SK-N-MC (cell line): ENCODE measurements at regions not wholly inside any gene's neighbourhood (a gene's known extent, or its start where the extent isn't known, plus 50 kb on each side); places are given as distances from the start of the nearest gene placed in this dataset.

Experiments
- EZH2 ChIP-seq: fragments of 200-600 bp; sonication (generic); IDR thresholded peaks from one replicate; pipeline ENCODE4 v1.6.1; 2017; ENCODE audit warnings: antibody characterized with exemption
- POLR2AphosphoS5 ChIP-seq: IDR thresholded peaks from 2 replicates; pipeline ENCODE4 v1.6.1; 2012; ENCODE audit warnings: mild to moderate bottlenecking, low read depth, low read length, borderline replicate concordance

DNA sequence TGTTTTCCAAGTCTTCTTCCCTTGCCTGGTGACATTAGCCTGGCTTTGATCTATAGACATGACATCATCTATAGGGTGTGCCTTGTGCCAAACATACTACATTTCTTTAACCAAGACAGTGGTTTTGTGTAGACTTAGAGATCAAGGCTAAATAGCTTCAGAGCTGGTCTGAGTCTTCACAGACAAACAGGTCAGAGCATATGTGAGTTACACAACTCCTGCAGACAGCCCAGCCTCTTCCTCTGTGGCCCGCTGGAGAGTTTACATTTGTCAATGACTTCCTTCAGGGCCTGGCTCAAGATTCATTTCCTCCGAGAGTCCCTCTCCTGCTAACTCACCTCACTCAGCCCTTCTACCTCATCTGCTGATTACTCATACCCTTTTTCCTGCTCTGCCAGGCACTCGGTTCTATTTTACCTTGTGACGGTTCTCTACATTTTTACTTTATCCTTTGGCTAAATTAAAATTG is 73.1 kb upstream of the TANC2 start:
- TF ChIP-seq EZH2: no peak
- no peak for TF ChIP-seq POLR2AphosphoS5
